GM20000 (cell line): ENCODE measurements at regions not wholly inside any gene's neighbourhood (a gene's known extent, or its start where the extent isn't known, plus 50 kb on each side); places are given as distances from the start of the nearest gene placed in this dataset.

Source experiments
- DNase-seq: peaks from one replicate; pipeline ENCODE4 v3.0.0; 2012; ENCODE audit warnings: low spot score
- CTCF ChIP-seq: IDR thresholded peaks from 2 replicates; pipeline ENCODE4 v1.5.1; 2012; ENCODE audit warnings: mild to moderate bottlenecking, control low read depth; ENCODE audit errors: extremely low read depth, missing control alignments

DNA sequence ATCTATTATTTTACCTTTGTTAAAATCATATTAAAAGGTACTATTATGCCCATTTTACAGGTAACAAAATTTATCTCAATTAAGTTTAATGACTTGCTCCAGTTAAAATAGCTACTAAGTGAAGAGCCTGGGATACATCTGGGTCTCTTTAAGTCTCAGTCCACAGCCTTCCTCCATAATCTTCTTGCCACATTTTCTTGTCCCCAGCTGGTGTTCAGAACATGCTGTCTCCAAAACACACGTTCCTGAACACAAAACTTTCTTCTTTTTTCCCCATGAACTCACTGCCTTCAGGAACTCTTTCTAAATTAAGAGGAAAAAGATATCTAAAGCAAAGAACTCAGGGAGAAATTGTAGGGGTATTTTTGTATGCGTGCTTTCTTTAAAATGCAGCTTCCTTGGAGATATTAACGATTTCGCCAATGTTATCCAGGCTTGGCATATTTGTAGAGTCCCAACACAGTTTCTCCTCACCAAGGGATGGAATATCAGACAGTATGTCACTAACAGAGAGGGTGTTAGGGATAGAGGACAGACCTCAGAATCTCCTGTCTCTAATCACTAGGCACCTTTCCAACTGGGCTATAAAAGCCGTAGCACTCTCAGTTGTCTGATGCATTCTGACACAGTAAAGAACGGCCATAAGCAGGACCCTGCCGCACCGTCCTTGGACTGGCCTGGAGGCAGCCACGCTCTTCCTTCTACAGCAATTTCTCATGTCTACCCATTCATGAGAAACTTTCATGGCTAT is 232.8 kb upstream of the BLID start:
- DNase-seq: no peak
- no peak for TF ChIP-seq CTCF

DNA sequence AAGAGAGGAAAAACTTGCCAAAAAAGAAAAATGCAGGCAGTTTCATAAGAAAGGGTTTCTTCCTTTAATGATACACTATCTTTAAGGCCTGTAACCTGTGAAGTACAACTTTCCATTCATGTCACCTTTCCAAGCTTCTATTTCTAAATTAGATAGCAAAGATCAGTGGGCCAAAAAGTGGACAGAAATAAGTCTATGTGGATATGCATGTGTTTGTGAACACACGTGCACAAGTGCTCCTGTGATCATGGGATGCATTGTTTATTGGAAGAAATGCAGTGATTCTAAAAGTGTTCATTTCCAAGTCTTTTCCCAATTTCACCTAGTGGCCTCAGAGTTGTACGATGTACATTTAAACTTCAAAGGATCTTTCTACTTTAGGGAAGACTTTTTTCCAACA is 230.0 kb upstream of the BLID start:
- DNase-seq: no peak
- TF ChIP-seq CTCF: no peak

DNA sequence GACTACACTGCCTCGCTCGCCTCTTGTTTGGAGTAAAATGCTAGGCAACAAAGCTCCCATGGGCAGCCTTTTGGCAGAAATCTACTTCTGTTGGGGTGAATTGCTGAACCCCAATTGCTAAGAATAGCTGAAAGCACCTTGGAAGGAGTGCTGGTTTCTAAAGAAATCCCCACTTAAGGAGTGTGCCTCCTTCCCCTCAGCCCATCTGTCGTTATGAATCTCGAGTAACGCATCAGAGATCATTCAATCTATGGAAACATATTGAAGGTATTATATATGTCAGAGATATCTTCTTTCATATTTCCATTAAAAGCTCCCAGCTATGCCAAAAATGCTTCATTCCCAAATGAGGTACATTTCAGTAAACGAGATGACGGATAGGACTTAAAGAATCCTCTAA is 229.6 kb upstream of the BLID start:
- DNase-seq: no peak
- no peak for TF ChIP-seq CTCF

DNA sequence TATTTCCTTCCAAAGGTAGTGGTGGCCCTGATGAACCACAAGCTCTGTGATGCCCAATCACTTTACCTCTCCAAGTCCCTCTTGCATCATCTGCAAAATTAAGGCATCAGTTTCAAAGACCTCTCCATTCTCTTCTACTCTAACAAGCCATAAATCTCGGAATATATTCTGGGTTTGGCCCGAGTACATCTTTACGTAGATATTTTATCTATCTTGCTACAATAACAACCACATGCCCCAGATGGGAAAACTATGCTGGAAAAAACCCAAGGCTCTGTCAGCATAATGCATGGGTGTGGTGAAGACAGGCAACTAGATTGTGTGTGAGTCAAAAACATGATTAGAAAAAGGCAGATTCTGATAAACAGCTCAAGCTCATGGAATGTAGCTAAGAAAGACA is 228.2 kb upstream of the BLID start:
- DNase-seq: no peak
- no peak for TF ChIP-seq CTCF

- no peak for TF ChIP-seq CTCF
- no peak for DNase-seq
Observed at GRCh38 chr11:122343210-122343609, 227.2 kb upstream of the BLID start.

DNA sequence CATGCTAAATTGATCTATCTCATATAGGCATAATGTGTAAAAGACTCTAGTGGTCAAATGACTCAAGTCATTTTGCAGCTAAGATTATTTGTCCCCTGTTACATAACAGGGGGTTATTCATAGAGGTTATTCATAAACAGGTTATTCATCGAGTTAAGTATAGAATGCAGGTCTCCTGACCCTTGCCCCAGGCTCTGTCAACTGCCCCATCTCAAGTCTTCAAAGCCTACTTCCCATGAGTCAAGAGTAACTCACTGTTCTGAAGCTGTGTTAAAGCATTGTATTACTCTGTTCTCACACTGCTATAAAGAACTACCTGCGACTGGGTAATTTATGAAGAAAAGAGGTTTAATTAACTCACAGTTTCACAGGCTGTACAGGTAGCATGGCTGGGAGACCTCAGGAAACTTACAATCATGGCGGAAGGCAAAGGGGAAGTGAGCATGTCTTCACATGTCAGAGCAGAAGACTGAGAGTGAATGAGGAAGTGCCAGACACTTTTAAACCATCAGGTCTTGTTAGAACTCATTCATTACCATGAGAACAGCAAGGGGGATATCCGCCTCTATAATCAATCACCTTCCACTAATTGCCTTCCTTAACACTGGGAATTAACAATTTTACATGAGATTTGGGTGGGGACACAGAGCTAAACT is 226.2 kb upstream of the BLID start:
- no peak for TF ChIP-seq CTCF
- DNase-seq: no peak

GRCh38 chr11:122341477-122341876 is 225.5 kb upstream of the BLID start:
- DNase-seq: no peak
- no peak for TF ChIP-seq CTCF
